HG02885 (cell line): ENCODE measurements at regions not wholly inside any gene's neighbourhood (a gene's known extent, or its start where the extent isn't known, plus 50 kb on each side); places are given as distances from the start of the nearest gene placed in this dataset.

Experiments
- ATAC-seq: cut with Tn5 transposase; IDR thresholded peaks from one replicate; pipeline ENCODE4 v1.9.1; 2021; ENCODE audit warnings: mild to moderate bottlenecking; ENCODE audit not compliant: unreplicated experiment, poor library complexity

DNA sequence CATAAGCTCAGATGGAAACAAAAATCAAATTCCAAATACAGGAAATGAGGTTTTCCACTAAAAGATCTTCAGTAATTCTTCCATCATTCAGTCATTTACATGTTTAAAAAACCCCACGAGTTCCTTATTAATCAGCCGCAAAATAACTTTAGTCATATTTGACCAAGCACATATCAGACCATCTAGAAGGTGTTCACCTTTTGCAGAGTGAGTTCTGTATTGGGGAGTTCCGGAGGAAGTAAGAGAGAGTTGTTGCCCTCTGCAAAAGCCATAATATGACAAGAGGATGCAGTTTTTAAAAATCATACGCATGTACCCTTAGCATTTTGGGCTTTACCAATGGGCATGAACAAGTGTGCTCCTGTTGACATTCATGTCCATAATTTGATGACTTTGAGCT is 61.6 kb downstream of the CCR1 start:
- no peak for ATAC-seq

DNA sequence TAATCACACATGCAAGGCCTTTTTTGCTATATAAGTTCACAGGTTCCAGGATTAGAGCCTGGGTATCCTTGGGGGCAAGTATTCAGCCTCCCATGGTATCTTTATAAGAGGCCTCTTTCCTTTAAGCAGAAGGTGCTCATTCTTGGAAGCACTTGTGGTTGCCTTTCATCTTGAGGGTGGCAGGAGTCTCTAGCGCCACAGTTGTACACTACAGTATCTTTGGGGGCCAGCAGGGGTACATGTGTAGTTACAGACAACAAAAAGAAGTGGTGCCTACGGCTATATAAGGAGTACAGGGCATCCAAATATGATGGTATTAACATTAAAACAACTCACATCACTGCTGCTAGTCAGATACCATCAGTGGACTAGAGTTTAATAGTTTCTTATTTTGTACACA is 62.1 kb downstream of the CCR1 start:
- ATAC-seq = no peak

DNA sequence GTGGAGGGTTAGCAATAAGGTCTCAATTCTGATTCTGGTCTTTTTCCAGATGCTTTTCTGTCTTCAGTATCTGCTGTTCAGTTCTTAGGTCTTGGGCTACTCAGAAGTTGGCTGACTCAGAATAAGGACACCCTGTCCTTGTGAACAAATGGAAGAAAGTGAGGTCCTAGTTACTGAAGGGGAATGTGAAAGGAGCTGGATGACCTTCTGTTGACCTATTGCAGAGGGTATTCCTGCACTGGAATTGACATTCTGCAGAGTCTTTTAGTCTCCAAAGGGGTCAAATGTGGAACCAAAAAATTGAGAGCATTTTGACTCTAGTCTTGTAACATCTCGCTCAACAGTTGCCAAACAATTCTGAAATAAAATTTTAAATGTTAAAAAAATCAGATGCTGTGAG is 63.0 kb downstream of the CCR1 start:
- ATAC-seq = no peak

DNA sequence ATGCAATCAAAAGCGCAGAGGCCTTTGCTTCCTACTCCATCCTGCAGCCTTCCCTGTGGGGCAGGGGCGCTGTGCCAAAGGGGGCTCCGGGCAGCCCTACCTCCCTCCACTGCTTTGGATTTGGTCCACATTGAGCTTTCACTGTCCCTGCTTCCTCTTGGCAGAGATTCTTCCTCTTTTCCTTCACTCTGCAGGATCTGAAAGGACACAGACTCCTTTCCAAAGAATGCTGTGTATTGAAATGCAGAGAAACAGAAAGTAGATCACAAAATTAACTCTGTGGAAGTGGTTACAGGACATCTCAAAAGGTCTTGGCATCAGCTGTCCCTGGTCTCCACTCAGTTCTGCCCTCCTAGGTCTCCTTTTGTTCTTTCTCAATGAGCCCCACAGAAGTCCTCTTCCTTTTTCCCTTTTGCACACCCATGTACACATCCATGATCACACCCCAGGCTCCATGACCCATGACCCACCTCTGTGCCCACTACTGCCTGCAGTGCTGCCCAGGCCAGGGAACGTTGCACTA is 64.1 kb downstream of the CCR1 start:
- no peak for ATAC-seq

DNA sequence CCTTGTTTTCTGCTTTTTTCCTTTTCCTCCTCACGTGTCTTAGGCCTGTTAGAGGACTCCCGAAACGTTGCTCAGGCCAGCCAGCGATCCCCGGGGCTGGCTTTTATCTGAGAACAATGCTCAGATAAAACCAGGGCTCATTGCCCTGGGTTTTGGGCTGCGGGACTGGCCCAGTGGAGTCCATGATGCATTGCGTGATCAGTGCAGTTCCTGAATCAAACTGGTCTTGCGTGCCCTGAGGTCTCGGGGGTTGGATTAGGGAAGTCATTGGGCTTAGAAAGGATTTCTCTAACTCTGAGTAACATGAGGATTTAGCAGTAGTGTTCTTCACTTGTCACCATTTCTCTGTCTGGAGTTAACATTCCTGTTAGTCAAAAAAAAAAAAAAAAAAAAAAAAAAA is 66.3 kb downstream of the CCR1 start:
- ATAC-seq = no peak

DNA sequence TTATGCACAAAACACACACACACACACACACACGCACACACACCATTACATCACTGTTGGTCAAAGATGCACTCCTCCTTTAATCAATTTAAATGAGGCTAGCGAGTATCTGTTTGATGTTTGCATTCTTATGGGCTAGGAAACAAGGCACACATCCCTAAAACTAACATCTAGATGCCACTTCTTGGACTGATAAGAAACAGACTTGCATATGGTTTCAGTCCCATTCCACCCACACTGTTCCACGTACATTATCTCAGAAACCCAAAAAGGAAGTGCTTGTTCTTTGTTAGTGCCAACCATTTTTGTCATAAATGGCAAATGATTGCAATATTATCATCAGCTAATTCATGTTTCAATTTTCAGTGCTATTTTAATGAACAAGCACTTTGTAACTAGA is 69.5 kb downstream of the CCR1 start:
- ATAC-seq = no peak

DNA sequence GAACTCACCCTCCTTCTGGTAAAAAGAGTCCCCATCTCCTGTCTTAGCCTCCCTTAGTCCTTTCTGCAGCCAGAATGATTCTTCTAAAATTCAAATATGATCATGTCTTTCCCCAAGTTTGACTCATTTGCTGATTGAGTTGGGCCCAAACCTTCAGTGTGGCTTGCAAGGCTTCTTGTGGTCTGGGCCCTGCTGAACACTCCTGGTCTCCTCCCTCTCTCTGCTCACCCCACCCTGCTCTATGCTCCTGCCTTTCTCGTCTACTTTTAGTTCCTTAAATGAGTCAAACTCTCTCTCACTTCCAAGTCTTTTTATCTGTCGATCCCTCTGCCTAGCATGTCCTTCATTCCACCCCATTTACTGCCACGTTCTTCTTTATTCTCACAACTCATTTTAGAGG is 72.6 kb downstream of the CCR1 start:
- ATAC-seq = no peak

DNA sequence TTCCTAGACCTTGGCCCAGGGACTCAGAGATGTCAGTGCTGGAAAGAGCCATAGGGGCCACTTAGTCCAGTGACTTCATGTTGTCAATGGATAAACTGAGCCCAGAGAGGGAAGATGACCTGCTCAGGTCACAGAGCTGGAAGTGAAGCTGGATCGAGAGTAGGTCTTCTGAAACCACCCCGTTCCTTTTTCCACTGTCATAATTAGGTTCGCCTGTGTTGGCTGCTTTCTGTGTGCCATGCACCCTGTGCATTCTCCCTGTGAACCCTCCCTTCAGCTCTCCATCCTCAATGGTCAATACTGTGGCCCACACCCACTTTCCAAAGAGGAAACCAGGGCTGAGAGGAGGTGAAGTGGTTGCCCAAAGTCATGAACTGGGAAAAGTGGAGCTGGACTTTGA is 74.8 kb downstream of the CCR1 start:
- ATAC-seq = no peak

DNA sequence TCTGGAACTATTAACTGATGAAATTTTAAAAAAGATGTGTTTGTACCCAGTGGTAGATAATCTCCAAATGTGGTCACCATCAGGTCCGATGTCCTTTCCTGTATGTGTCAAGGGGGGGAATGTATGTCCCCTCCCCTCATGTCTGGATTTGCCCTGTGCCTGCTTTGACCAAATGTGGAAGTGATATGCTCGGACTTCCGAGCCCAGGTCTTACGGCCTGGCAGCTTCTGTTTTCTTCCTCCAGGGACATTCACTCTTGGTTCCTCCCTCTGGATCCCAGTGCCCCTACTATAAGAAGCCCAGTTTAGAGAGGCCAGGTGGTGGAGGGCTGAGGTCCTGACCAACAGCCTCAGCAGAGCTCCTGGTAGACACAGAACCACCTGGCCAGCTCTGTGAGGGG is 75.5 kb downstream of the CCR1 start:
- no peak for ATAC-seq

DNA sequence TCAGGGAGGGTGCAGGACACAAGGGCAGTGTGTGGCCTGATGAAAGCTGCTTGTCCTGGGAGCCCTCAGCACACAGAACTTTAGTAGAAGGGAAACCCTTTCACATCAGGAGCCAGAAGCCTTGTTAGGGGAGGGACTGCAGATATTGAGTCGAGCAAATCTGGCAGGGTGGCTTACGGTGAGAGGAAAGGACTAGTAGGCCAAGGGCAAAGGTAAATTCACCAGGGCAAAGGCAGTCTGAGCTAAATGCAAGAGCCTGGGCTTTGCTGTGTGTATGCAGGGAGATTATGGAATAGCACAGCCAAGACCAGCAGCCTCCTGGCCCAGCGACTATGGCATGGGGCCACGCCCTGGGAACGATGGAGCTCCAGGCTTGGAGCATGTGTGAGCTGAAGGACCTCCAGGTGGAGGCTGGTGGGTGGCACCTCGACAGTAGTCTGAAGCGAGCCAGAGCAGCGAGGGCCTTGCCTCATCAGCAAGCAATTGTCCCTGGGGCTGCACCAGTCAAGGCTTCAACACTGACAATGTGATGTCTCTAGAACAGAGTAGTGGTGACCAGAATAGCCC is 76.1 kb downstream of the CCR1 start:
- ATAC-seq = no peak

DNA sequence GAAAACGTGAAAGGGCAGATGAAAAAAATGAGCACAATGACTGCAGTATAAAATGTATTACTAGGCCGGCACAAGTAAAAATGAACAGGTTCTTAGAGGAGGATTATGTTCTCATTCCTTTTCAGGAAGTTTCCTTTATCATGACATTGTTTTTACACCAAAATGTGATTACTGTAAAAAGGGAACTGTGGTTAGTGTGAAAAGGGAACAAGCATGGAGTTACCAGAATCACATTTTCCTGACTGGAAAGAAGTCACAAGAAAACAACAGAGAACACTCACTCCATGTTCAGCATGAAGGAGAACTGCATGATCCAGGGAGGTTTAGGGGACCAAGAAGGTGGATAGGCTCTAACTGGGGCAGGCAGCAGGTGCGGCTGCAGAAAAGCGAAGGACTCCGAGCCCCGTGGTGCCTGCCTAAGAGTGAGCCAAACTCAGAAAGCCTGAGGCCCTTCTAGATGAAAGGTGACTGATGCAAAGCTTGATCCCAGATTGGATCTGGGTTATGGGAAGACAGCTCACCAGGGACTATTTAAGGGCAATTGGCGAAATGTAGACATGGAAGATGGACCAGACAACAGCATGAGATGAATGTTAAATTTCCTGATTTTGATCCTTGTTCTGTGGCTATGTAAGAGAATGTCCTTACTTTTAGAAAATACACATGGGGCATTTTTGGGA is 77.3 kb downstream of the CCR1 start:
- no peak for ATAC-seq

DNA sequence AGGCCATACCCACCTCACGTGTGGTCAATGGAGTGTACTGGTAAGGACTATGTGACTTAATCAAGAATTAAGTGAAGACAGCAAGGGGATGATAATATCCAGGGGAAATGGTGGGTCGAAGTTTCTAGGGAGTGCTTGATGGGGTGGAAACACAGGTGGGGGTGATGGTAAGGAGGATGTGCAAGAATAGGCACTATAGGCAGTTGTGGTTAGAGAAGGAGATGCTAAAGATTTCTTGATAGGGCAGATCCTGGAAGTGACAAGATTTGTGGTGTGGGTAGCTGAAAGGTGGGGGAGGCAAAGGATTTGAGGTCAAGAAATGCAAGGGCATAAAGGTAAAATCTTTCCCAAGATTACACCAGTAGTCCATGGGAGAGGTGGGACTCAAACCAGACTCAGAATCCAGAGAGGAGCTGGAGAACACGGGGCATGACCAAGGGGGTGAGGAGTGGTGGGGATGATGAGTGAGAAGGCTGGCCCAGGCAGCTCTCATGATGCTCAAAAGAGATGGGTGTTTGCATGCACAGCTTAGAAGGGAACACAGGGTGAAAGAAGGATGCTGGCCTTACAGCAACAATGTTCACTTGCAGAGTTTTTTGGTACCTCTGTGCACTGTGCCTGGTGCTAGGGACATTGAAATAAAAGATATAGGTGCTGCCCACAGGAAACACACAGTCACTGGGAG is 78.4 kb downstream of the CCR1 start:
- ATAC-seq = no peak

DNA sequence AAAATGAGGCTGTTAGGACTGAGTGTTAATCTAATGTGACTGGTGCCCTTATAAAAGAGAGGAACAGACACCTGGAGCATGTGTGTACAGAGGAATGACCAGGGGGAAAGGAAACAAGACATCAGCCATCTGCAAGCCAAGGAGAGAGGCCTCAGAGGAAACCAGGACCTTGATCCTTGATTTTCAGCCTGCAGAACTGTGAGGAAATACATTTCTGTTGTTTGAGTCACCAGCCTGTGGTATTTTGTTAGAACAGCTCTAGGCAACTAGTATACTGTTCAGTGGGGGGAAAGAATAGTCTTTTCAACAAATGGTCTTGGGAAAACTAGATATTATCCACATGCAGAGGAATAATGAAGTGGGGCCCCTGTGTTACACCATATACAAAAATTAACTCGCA is 80.6 kb downstream of the CCR1 start:
- ATAC-seq = no peak

DNA sequence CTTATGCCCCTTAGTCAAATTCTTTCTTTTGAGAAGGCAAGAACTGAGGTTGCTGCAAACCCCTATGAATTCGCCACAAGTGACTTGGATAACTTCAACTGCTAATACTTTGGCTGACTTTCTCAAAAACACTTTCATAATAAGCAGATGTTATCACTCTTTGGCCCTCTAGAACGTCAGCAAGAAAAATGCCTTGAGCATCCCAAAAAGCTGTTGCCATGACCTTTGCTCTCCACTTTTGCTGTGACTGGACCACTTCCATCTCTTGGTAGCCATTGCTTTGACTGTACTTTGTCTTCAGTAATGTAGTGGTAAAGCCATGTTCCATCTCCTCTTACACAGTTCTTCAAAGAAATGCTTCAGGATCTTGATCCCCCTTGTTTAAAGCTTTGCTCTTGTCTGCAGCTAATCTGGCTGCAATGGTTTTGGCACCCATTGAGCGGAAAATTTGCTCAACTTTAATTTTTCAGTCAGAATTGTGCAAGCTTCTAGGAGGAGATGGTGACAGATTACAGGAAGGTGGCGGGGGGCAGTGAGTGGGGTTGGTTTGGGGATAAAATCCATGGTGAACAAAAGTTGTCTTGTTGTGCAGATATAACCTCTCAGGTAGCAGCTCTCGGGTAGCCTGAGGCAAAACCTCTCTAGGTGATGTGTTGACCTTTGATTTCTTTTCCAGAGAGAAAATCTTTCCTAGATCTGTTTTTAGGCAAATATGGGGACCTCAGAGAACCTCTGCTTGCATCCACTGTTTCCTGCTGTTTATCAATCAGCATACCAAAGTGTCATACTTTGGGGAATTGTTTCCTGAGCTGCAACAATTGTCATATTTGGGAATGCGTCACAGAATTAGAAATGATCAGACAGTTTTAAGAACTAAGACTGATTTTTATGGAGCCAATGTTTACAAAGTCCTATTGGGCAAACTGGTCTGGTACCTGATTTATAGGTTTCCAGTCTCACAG is 83.6 kb downstream of the CCR1 start:
- ATAC-seq = no peak

DNA sequence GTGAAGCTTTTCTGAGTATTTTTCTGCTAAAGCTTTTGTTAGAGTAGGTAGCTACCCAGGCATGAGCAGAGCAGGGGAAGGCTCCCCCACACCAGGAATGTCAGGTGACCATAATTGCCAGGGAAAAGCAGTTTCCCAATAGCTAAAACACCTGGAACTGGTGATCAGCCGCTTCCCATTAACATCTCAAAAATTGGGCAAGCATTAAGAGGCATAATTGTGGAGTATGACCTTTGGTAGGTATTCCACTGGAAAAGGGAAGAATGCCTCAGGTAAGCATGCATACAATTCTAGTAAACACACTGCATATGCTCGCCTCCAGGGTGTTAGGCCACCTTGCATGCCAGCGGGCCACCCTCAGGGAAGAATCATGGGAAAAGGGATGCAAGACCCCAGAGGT is 84.5 kb downstream of the CCR1 start:
- ATAC-seq = no peak

DNA sequence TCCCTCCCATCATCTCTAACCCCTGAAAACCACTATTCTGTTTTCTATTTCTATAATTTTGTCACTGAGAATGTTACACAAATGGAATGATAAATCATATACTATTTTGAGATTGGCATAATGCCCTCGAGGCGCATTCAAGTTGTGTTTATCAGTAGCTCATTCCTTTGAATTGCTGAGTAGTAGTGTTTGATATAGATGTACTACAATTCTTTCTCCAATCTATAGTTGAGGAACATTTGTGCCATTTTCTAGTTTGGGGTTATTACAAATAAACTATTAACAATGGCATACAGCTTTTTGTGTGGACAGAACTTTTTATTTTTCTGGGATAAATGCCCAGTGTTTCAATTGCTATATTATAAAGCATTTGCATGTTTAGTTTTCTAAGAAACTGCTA is 86.0 kb downstream of the CCR1 start:
- ATAC-seq = no peak

DNA sequence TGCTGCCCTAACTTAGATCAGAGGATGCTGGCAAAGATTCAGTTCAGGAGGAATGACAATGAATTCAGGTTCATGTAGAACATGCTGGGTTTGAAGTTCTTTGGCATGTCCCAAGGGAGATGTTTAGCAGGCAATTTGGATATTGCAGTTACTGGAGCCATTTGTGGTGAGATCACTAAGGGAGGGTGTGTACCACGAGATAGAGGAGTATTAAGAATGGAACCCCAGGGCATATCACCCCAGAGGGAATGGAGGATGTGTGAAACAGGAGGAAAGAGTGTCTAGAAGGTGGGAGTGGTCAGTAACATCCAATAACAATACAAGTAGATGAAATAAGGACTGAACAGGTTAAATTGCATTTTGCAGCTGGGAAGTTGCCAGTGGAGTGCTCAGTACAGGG is 87.1 kb downstream of the CCR1 start:
- no peak for ATAC-seq

DNA sequence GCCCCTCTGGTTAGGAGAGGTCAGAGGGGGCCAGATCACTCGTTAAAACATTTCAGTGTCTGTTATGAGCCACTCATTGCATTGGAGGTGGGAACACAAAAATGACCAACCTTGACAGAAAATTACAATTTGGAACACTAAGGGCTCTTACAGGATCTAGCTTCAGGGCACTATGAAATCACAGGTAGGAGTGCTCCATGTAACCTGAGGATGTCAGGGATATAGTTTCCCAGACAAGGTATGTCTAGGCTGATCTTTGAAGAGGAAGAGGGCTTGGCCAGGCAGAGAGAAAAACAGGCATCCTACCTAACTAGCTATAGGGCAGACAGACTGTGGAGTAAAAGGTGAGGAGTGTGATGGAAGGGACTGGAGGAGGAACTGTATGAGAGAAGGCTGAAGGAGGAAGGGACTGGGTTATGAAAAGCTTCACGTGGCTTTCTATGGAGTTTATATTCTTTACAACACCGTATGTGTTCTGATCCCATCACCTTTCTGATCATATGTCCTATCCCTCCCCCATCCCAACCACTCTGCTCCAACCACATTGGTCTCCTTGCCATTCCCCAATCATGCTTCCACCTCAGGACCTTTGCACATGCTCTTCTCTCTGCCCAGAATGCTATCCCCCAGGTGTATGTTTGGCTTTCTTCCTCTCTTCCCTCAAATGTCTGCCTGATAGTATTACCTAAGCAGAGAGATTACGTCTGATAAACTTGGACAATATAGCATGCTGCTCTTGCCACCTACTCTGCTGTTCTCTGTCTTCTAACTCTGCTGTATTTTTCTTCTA is 88.2 kb downstream of the CCR1 start:
- no peak for ATAC-seq

DNA sequence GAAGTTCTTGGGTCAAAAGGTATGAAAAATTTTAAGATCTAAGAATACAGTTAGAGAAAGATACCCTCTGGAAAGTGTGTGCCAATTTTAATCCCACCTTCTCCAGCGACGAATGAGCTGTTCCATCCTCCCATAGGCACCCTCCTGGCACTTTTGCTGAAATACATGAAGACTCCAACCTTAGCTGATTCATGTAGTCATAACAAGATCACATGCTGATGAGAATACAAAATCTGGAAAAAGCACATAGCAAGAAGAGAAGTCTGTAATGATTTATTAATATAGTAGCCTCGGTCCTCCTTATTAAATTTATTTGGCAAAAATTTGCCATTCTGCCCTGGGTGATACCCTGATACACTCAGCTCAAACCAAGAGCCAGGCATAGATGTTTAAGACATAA is 88.9 kb downstream of the CCR1 start:
- no peak for ATAC-seq

DNA sequence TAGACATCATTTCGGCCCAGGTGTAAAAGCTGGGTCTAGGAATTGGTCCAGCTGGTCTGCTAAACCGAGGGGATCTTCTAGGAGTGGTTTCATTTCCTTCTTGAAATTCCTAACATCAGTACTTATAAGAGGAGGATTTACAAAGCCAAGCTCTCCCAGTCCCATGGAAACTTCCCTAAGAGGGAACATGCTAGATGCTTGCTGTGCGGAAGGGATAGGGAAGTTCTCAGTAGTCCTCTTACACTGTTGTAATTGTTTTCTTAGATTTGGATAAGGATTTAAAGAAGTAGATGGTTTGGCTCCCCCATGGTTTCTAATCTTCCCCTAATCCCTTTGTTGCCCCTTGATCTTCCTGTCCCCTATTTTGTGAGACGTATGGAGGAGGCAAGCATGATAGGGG is 89.7 kb upstream of the XCR1 start:
- no peak for ATAC-seq
